LNCaP clone FGC (cell line): ENCODE measurements at regions not wholly inside any gene's neighbourhood (a gene's known extent, or its start where the extent isn't known, plus 50 kb on each side); places are given as distances from the start of the nearest gene placed in this dataset.

Source experiments
- DNase-seq: peaks from one replicate; pipeline ENCODE4 v3.0.0-alpha.2; 2011; ENCODE audit warnings: low read depth
- H3K4me3 ChIP-seq: 2 replicates; pipeline ENCODE4 v1.5.1; 2011; ENCODE audit warnings: mild to moderate bottlenecking, low read depth, low read length, control low read depth
- TF ChIP-seq, protein P1 (sequence below): IDR thresholded peaks from 2 replicates; pipeline ENCODE4 v1.5.1; 2012; ENCODE audit warnings: mild to moderate bottlenecking; ENCODE audit not compliant: control insufficient read depth, insufficient read depth; ENCODE audit errors: extremely low read depth

DNA sequence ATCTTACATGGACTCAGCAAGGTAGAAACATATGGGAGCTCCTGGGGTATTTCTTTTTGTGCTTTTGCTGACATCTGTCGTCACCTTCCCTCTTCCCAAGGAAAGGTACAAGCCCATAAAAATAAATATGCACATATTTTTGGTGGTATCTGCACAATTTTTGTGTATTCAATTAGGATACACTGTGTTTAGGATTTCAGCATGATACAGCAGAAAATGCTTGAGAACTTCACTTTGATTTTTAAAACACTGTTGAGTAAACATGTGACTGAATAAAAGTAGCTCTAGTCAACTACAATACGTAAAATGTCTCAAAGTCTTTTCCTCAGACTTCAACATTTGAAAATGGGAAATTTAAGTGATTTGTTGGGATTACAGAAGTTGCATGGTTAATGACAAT lies 99.4 kb upstream of the SPANXC start:
- no peak overlapping the region for H3K4me3 ChIP-seq
- DNase-seq: no peak
- TF ChIP-seq, protein P1, sequence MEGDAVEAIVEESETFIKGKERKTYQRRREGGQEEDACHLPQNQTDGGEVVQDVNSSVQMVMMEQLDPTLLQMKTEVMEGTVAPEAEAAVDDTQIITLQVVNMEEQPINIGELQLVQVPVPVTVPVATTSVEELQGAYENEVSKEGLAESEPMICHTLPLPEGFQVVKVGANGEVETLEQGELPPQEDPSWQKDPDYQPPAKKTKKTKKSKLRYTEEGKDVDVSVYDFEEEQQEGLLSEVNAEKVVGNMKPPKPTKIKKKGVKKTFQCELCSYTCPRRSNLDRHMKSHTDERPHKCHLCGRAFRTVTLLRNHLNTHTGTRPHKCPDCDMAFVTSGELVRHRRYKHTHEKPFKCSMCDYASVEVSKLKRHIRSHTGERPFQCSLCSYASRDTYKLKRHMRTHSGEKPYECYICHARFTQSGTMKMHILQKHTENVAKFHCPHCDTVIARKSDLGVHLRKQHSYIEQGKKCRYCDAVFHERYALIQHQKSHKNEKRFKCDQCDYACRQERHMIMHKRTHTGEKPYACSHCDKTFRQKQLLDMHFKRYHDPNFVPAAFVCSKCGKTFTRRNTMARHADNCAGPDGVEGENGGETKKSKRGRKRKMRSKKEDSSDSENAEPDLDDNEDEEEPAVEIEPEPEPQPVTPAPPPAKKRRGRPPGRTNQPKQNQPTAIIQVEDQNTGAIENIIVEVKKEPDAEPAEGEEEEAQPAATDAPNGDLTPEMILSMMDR: no peak

DNA sequence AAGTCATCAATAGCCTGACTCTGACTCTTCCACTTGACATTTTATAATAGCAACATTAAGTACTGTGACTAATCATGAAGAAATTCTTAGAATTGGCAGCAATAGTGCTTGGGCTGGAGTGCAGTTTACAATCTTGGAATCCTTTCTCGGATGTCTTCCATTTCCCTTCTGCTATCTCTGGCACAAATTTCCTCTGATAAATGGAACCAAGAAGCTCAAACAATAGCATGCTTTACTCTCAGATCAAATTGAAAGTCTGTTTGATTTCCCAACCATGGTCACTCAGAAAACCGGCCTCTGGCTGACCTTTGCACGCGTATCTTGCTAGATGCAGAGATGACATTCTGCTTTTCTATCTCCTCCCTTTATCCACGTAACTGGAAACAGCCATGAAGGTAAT lies 99.0 kb upstream of the SPANXC start:
- TF ChIP-seq, protein P1: no peak
- H3K4me3 ChIP-seq: no peak overlapping the region
- DNase-seq: no peak

DNA sequence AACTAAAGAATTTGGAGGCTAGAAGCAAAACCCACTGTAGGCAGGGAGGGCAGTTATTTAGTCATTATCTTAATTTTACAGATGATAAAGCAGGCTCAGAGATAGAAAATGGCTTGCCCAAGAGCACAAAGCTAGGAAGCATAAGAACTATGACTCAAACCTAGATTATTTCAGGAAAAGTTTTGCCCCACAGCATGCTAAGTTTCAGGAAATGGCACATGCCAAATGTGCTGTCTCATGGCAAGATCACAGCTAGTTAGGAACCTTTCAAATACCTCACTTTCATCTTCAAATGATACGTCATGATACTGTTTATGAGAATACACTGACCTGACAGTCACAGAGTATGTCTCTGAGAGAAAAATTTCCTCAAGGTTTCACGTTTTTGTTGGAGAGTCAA lies 78.5 kb upstream of the SPANXC start:
- TF ChIP-seq, protein P1: no peak
- no peak for DNase-seq
- H3K4me3 ChIP-seq: no peak overlapping the region

DNA sequence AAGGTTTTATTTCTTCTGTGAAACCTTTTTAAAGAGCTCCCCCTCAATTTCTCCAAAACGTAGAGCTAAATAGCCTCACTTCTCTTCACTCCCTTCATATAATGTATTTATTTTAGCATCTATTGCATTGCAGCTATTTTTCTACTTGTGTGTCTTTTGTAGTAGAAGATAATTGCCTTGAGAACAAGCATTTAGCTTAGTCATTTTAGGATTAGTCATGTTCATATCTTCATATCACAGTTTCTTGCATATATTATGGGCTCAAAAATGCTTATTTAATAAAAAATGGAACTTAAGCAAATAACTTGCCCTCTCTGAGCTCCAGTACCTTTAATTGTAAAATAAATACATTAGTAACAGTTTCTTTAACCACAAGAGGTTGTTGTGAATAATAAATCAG lies 72.1 kb upstream of the SPANXC start:
- no peak overlapping the region for H3K4me3 ChIP-seq
- no peak for DNase-seq
- TF ChIP-seq, protein P1: no peak

DNA sequence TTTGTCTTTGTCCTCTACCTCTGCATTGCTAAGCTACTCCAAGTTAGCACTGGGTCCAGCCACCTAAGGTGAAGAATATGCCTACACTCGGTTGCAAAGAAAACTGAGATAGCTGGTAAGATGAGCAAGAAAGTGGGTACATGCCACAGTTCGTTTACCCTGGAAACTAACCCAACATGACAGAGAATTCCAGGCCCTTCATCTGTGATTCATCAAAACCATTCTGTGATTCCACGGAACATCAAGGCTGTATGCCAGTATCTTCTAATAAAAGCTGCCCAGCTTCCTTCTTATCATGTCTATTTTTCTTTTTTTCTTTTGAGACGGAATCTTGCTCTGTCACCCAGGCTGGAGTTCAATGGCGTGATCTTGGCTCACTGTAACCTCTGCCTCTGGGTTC lies 58.7 kb upstream of the SPANXC start:
- H3K4me3 ChIP-seq: no peak overlapping the region
- TF ChIP-seq, protein P1: no peak
- DNase-seq: no peak
